ENCODE measurements at regions not wholly inside any gene's neighbourhood (a gene's known extent, or its start where the extent isn't known, plus 50 kb on each side); places are given as distances from the start of the nearest gene placed in this dataset.

DNA sequence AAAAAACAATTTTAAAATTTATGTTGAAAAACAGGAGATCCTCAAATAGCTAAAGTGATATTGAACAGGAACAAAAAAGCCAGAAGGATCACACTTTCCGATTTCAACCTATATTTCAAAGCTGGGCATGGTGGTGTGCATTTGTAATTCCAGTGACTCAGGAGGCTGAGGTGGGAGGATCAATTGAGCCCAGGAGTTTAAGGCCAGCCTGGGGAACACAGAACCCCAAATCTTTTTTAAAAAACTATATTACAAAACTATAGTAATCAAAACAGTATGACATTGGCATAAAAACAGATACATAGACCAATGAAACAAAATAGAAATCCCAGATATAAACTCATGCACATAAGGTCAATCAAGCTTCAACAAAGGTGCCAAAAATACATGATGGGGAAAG, 68.4 kb downstream of the MEX3B start:
- TF ChIP-seq CTCF (IDR thresholded peaks at IDR 0.05) (no peak), POLR2A (IDR thresholded peaks at IDR 0.05) (no peak), EP300 (IDR thresholded peaks at IDR 0.05) (no peak)
